Dedifferentiated amniotic fluid mesenchymal stem cell (primary cell): ENCODE measurements at regions not wholly inside any gene's neighbourhood (a gene's known extent, or its start where the extent isn't known, plus 50 kb on each side); places are given as distances from the start of the nearest gene placed in this dataset.
A peak's percentile ranks its signal among the peaks of the same experiment; 100 is the strongest.
"Not testable (repeated sequence)": the region's sequence is repeated elsewhere in the genome, so short reads cannot be mapped to it uniquely, and the experiment has no call there.

Source experiments
- DNase-seq: peaks from one replicate; pipeline ENCODE4 v3.0.0-alpha.2; 2016; ENCODE audit errors: extremely low spot score

DNA sequence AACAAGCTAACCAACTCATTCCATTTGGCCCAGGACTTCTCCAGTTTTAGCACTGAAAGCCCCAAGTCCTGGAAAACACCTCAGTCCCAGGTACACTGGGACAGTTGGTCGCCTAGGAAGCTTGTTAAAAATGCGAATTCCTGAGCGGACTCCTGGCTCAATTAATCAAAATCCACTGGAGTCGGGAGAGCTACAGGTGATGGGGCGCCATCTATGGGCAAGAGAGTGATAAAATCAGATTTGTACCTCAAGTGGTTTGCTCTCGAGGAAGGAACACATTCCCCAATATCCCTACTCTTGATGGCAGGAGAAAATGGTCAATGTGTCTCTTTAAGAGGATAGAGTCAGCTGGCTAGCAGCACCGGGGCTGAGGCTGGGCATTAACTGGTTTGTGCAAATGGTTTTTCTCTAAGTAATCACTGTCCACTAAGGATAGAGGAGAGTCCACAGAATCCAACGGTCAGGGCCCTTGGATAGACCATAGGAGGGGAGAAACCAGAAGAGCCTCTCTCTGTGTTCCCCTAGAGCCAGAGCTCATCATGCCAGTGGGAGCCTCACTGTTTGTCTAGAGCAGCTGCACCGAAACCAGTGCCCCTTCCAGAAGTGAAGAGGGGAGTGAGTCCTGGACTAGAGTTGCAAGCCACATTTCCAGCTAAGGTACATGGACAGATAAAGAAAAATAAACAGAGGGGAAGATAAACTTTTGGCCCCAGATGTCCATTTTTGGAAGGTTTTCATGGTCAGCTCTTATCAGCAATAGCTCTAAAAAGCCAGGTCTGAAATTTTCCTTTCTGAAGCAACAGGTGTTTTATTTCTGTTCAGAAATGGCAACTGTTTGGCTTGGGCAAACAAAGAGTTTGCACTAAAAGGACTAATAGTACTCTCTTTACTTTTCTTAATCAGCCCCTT, 148.5 kb downstream of the TENT5C start:
- peak; percentile 65 for DNase-seq

GRCh38 chr1:117757668-117758067, 151.8 kb downstream of the TENT5C start:
- DNase-seq, result no peak

- DNase-seq, result peak; percentile 79
These were observed 152.8 kb downstream of the TENT5C start for GRCh38 chr1:117758444-117759316.

GRCh38 chr1:117759535-117759934, 153.7 kb downstream of the TENT5C start:
- DNase-seq, result no peak

DNA sequence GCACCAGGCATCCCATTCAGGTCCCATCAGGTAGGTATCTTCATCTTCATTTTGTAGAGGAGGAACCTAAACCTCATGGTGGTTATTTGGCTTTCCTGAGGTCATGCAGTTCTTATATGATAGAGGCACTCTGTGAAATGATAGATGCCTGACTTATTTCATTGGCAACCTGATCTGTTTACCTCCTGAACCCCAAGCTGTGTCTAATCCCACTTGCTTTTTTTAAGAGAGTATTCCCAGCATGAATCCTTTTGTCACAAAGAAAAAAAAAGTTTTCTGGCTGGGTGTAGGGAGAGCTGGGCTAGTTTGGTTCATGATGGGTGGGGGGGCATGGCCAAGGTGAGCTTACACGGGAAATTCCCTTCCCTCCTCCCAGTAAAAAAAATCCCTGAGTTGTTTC, 154.2 kb downstream of the TENT5C start:
- DNase-seq, result no peak

DNA sequence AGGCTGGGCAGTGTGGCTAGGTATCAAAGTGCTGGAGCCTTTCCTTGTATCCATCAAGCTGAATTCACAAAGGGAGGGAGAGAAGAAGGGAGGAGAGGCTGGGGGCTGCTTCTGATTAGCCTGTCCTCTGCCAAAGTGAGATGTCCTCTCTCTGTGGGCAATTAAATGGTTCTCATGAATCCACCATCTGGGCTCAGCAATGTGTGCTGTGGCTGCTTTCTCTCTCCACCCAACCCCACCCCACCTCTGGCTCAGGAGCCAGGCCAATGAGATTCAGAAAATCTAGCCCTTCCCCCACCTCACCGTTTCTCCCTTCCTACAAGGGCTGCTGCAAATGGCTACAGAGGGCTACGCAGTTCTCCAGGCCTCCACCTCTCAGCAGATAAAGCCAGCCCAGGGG, 154.6 kb downstream of the TENT5C start:
- DNase-seq, result no peak

GRCh38 chr1:117767756-117768155, 161.7 kb downstream of the GDAP2 start:
- not testable (repeated sequence) for DNase-seq

- DNase-seq, result no peak
These were observed 158.4 kb downstream of the GDAP2 start for GRCh38 chr1:117770981-117771531.

GRCh38 chr1:117779364-117779763, 150.1 kb downstream of the GDAP2 start:
- no peak for DNase-seq

- no peak for DNase-seq
These were observed 148.5 kb downstream of the GDAP2 start for GRCh38 chr1:117780687-117781475.

DNA sequence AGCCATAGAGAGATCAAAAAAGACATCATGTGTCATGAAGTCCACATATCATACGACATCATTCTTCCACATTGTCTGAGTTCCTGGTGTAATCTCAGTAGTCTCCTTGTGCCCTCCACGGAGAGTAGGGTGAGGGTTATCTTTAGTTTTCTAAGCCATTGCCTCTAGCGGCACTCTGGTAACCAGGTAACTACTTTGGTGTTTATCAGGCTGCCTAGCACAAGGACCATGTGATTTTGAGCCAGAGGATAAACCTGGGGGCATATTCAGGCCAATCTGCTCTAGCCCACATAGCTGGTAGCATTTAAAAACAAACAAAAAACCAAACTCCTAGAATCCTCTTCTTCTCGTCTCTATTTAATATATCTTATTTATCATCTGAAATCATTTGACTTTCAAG, 147.4 kb downstream of the GDAP2 start:
- DNase-seq, result no peak

DNA sequence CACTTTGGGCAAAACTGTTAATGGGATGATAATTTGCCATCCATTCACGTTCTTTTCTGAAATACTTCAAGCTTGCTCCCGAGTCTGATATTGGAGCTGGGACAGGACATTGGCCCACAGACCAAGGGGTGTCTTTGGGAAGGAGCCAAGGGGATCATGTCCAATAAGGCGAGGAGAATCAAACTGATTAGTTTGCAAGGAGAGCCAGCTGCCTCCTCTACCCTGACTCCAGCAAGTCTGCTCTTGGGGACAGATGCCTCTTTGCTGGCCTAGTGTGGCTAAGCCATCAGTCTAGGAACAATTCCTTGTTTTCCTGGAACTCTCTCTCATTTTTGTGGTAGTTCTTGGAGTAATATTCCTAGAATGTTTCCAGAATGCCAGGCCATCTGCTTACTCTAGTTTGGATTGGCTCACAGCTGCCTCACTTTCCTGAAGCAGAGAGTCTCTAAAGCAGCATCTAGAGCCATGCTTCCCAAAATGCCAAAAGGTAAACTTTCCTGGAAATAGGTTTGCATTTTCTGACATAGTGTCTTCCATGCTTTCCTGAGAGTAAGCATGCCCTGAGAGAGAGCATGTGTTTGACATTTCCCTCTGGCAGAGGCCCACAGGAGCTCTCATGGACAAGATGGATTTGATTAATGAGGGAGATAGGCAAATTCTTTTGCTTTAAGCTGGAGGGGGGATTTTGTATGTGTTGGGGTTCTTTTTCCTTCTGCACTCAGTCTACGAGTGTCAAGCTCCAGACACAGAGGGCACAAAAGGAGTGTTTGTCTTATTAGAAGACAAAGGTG, 145.6 kb downstream of the GDAP2 start:
- DNase-seq, result no peak

DNA sequence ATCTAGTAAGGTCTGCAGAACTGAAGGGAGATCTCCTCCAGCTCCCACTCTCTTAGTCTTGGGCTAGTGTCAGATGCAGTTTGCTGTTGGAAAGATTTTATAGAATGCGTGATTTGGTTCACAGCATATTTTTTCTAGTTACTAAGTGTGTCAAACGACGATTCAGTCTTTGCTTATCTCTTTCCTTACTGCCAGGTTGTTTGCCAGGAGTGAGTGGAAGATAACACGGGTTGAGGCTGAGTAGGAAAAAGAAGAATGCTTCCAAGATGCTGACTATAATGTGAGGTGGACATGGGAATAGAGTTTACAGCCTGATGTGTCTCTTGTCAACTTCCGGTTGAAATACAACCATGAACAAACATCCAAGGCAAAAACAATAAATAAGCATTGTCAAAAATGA, 141.4 kb downstream of the GDAP2 start:
- no peak for DNase-seq

DNA sequence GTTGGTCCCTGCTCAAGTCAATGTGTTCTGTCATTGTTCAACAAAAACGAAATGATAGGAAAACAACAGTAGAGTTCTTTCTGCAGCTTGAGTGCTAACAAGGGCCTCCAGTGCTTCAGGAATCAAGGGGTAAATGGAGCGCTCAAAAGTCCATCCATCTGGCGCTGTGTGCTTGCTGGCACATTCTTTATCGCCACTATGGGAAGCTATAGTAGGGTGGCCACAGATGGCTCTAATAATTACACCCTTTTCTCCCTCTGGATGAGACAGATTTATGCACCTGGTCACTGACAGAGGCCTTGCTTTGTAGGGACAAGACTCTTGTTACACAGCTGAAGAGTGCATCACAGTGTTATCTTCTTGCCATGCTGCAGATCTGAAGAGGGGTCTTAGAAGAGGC, 136.0 kb downstream of the GDAP2 start:
- DNase-seq, result no peak

DNA sequence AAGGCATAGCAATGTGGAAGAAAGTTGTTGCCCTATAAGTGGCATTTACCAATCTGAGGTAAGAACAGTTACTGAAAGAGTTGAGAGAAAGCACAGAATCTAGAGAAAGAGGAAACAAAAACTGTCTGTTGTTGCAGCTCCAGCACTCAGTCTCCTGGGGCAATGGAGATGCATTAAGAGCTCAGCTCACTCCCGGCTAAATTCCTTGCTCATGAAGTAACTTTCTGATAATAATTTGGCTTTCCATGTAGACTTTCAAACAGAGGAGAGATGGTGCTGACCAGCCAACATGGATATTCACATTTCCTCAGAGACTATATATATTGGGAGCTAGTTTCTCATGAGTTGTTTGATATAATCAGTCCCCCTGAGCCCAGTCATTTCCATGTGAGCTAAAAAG, 135.3 kb downstream of the GDAP2 start:
- DNase-seq, result peak; percentile 56

DNA sequence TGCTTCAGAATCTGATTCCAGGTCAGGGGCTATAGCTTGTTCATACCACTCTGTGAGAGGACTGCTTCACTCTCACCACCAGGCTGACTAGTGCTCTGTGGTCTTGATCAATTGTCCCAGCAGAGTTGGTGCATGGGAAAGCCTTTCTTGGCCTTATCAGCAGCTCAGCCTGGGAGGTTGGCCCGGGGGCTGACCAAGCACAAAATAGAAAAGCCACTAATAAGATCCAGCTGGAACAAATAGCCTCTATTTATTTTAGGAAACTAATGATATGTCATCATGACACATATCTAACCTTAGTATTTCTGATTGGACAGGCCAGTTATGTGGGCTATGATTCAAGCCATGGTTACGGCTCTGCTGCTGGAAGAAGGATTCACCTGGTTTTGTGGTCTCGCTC, 134.2 kb downstream of the GDAP2 start:
- DNase-seq, result no peak

DNA sequence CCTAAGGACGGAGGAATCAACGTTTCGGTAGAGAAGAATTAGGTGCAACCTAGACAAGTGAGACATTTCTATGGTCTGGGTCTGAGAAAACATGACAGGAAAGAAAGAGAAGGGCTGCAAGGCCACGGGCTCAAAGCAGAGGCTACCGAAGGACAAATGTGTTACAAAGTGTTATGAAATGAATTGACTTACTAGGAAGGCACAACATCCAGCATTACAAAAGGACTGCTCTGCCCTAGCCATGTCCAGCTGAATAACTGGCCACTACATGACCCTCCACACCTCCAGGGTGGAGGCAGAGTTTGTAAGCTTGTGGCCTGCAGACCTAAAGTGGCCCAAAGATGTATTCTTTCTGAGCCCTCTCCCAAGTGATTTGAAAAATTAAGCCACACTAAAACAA, 133.6 kb downstream of the GDAP2 start:
- DNase-seq, result no peak

DNA sequence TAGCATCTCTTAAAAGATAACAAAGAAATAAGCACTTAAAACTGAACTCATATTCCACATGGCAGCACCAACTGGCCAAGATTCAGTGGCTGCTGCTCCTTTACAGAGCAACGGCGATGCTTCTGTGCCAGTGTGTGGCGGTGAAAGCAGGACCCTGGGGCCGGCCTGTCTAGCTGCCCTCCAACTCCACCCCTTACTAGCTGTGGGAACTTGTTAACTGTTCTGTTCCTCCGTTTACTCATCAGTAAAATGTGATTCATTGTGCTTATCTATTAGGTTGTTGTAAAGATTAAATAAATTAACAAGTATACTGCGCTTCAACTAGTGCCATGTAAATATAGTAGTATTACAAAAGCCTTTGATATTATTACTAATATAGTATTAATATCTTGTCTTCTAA, 133.2 kb downstream of the GDAP2 start:
- DNase-seq, result no peak

DNA sequence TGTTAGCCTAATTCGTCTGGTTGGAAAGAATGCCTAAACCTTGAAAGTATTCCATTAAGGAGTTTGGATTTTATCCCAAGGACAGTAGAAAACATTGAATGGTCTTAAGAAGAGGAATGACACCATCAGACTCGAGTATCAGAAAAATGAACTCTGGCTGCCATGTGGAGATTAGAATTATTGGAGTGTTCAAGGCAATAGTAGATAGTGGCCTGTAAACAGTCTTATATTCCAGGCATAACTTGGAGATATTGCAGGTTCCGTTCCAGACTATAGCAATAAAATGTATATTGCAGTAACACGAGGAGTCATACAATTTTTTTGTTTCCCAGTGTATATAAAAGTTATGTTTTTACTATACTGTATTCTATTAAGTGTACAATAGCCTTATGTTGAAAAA, 130.9 kb downstream of the GDAP2 start:
- DNase-seq, result no peak

DNA sequence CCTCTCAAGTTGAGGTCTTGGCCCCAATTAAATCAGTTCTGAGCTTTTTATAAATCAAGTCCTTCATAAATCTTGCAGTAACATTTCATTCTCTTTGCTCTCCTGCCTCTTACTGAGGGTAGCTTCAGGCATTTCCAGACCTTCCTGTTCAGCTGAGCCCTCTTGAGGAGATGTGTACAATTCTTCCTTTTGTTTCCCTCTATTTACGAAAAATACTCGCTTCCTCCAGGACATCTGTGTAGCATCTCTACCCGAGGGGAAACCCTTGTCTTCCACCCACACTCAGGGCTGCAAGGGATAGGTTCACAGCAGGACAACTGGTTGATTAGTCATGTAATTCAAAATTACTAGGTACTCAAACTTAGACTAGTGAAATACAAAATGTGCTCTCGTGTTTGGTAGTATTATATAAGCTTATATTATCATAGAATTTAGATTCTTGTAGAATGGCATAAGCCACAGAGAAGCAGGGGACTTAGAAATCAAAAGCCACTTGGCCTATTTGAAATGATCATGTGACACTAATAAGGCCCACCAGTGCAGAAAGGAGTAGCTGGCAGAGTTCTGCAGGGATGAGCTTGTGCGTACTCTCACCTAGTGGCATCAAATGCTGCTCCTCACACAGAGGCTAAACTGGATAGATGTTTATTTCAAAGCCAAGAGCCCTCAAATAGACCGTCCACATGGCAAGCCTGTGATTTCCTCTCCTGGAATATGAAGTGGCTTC, 126.7 kb downstream of the GDAP2 start:
- DNase-seq, result no peak
